Inflammatory macrophage (primary cell): ENCODE measurements at regions not wholly inside any gene's neighbourhood (a gene's known extent, or its start where the extent isn't known, plus 50 kb on each side); places are given as distances from the start of the nearest gene placed in this dataset.

Source experiments
- DNase-seq, 2 donors: peaks; one replicate each; pipeline ENCODE4 v3.0.0-alpha.2; 2020 to 2022

GRCh38 chr6:22886650-22887581 lies 317.6 kb downstream of the HDGFL1 start:
- DNase-seq: no peak

GRCh38 chr6:22888163-22888752 lies 318.9 kb downstream of the HDGFL1 start:
- DNase-seq: no peak

GRCh38 chr6:22891934-22892333 lies 322.6 kb downstream of the HDGFL1 start:
- DNase-seq: no peak

- DNase-seq: peak; percentile 9 to 21
These were observed 323.1 kb downstream of the HDGFL1 start for GRCh38 chr6:22892452-22892851.

- DNase-seq: no peak
These were observed 327.3 kb downstream of the HDGFL1 start for GRCh38 chr6:22896696-22897095.

GRCh38 chr6:22899426-22899825 lies 330.1 kb downstream of the HDGFL1 start:
- DNase-seq: no peak

- DNase-seq: no peak
These were observed 334.5 kb downstream of the HDGFL1 start for GRCh38 chr6:22903826-22904225.

- no peak for DNase-seq
These were observed 335.1 kb downstream of the HDGFL1 start for GRCh38 chr6:22904431-22904830.

GRCh38 chr6:22906091-22906549 lies 336.8 kb downstream of the HDGFL1 start:
- DNase-seq: no peak

GRCh38 chr6:22907085-22907484 lies 337.7 kb downstream of the HDGFL1 start:
- DNase-seq: no peak

GRCh38 chr6:22910370-22910769 lies 341.0 kb downstream of the HDGFL1 start:
- no peak for DNase-seq

- no peak for DNase-seq
These were observed 344.2 kb downstream of the HDGFL1 start for GRCh38 chr6:22913612-22914011.

GRCh38 chr6:22917344-22917743 lies 348.0 kb downstream of the HDGFL1 start:
- DNase-seq: no peak

- no peak for DNase-seq
These were observed 352.5 kb downstream of the HDGFL1 start for GRCh38 chr6:22921828-22922227.

- DNase-seq: no peak
These were observed 356.0 kb downstream of the HDGFL1 start for GRCh38 chr6:22925304-22925835.

- no peak for DNase-seq
These were observed 356.8 kb downstream of the HDGFL1 start for GRCh38 chr6:22925920-22926789.

GRCh38 chr6:22926790-22927354 lies 357.5 kb downstream of the HDGFL1 start:
- no peak for DNase-seq

- no peak for DNase-seq
These were observed 359.4 kb downstream of the HDGFL1 start for GRCh38 chr6:22928775-22929174.

GRCh38 chr6:22929311-22929985 lies 360.1 kb downstream of the HDGFL1 start:
- peak; percentile 7 to 13 for DNase-seq

- no peak for DNase-seq
These were observed 371.4 kb downstream of the HDGFL1 start for GRCh38 chr6:22940581-22941290.

- DNase-seq: no peak
These were observed 373.0 kb downstream of the HDGFL1 start for GRCh38 chr6:22942403-22942802.
